ENCODE measurements at regions not wholly inside any gene's neighbourhood (a gene's known extent, or its start where the extent isn't known, plus 50 kb on each side); places are given as distances from the start of the nearest gene placed in this dataset.

GRCh38 chr16:86121374-86122010 is 222.5 kb downstream of the IRF8 start:
- TF ChIP-seq CTCF (IDR thresholded peaks at IDR 0.05; ENCODE audit: insufficient read depth, low read length, missing control alignments), result no peak
- ChIA-PET CTCF (no interaction called here), POLR2A (no interaction called here)
- no peak for DNase-seq (ENCODE audit: low read depth, low spot score)
- no peak overlapping the region for H3K4me3 ChIP-seq (ENCODE audit: low read depth, low read length)

- no peak for TF ChIP-seq CTCF (IDR thresholded peaks at IDR 0.05; ENCODE audit: insufficient read depth, low read length, missing control alignments)
- ChIA-PET CTCF (interaction anchor here (1.2 kb wide), 1 partner anchor 397 kb away, joined by 3 read pairs; no protein-coding TSS in a partner anchor), POLR2A (no interaction called here)
- H3K4me3 ChIP-seq (ENCODE audit: low read depth, low read length), result no peak overlapping the region
- no peak for DNase-seq (ENCODE audit: low read depth, low spot score)
Observed at GRCh38 chr16:86122681-86123342, 223.8 kb downstream of the IRF8 start.

- CTCF ChIA-PET, result interaction anchor here (1.0 to 1.3 kb wide), 2 partner anchors 393 to 396 kb away, joined by 3 read pairs; no protein-coding TSS in a partner anchor
- no peak overlapping the region for H3K4me3 ChIP-seq (ENCODE audit: low read depth, low read length)
- DNase-seq (ENCODE audit: low read depth, low spot score), result no peak
- POLR2A ChIA-PET, result no interaction called here
- no peak for TF ChIP-seq CTCF (IDR thresholded peaks at IDR 0.05; ENCODE audit: insufficient read depth, low read length, missing control alignments)
Observed at GRCh38 chr16:86124321-86124720, 225.4 kb downstream of the IRF8 start.

- TF ChIP-seq CTCF (IDR thresholded peaks at IDR 0.05; ENCODE audit: insufficient read depth, low read length, missing control alignments), result no peak
- DNase-seq (ENCODE audit: low read depth, low spot score), result no peak
- ChIA-PET CTCF (interaction anchor here (0.9 kb wide), 1 partner anchor 13 kb away, joined by 3 read pairs; no protein-coding TSS in a partner anchor), POLR2A (no interaction called here)
- H3K4me3 ChIP-seq (ENCODE audit: low read depth, low read length), result no peak overlapping the region
Observed at GRCh38 chr16:86126891-86127290, 227.9 kb downstream of the IRF8 start.

GRCh38 chr16:86127366-86127765 is 228.4 kb downstream of the IRF8 start:
- H3K4me3 ChIP-seq (ENCODE audit: low read depth, low read length), result no peak overlapping the region
- CTCF ChIA-PET, result no interaction called here
- TF ChIP-seq CTCF (IDR thresholded peaks at IDR 0.05; ENCODE audit: insufficient read depth, low read length, missing control alignments), result no peak
- POLR2A ChIA-PET, result no interaction called here
- no peak for DNase-seq (ENCODE audit: low read depth, low spot score)

- CTCF ChIA-PET, result interaction anchor here (1.4 kb wide), 1 partner anchor 392 kb away, joined by 5 read pairs; no protein-coding TSS in a partner anchor
- no peak for TF ChIP-seq CTCF (IDR thresholded peaks at IDR 0.05; ENCODE audit: insufficient read depth, low read length, missing control alignments)
- DNase-seq (ENCODE audit: low read depth, low spot score), result no peak
- H3K4me3 ChIP-seq (ENCODE audit: low read depth, low read length), result no peak overlapping the region
- POLR2A ChIA-PET, result no interaction called here
Observed at GRCh38 chr16:86128246-86128645, 229.3 kb downstream of the IRF8 start.

All from AG04449 (cell line).